ENCODE measurements at regions not wholly inside any gene's neighbourhood (a gene's known extent, or its start where the extent isn't known, plus 50 kb on each side); places are given as distances from the start of the nearest gene placed in this dataset.

- Histone ChIP-seq H3K23me2 (ENCODE audit: low read depth, low read length) (no peaks in the 10 kb centered on the region), H3K56ac (replicated peaks; ENCODE audit: insufficient read length, low read depth, low read length) (no peak overlapping the region), H2BK20ac (ENCODE audit: low read length) (no peak overlapping the region), H3K27ac (ENCODE audit: low read depth, low read length) (no peak overlapping the region), H2AFZ (ENCODE audit: low read length) (no peak overlapping the region), H2BK5ac (ENCODE audit: low read depth, low read length) (no peak overlapping the region), H3K79me1 (ENCODE audit: low read depth, low read length) (no peaks in the 10 kb centered on the region), H3K4me2 (ENCODE audit: insufficient read depth in 1 of 2, low read depth in 2 of 2, low read length in 2 of 2) (no peak overlapping the region), H3K14ac (ENCODE audit: insufficient read length) (no peak overlapping the region), H3K79me2 (ENCODE audit: control insufficient read depth in 1 of 2, insufficient read depth in 2 of 2, low read length in 2 of 2) (no peaks in the 10 kb centered on the region), H2BK15ac (ENCODE audit: low read length) (no peak overlapping the region), H4K91ac (replicated peaks; ENCODE audit: insufficient read length, low read length) (no peak overlapping the region), H4K20me1 (replicated peaks in 1 of 2; ENCODE audit: control insufficient read depth in 1 of 2, insufficient read depth in 2 of 2, low read length in 2 of 2) (no peaks in the 10 kb centered on the region), H4K8ac (ENCODE audit: extremely low read depth, insufficient read depth, low read length) (no peak overlapping the region), H3K4me3 (ENCODE audit: extremely low read depth in 1 of 4, insufficient read depth in 2 of 4, low read depth in 3 of 4, low read length in 4 of 4) (no peak overlapping the region), H2BK120ac (replicated peaks; ENCODE audit: low read depth, low read length) (no peak overlapping the region), H3K4ac (replicated peaks; ENCODE audit: insufficient read length, low read depth, low read length) (no peak overlapping the region), H4K5ac (ENCODE audit: insufficient read length, low read depth, low read length) (no peak overlapping the region), H3K36me3 (ENCODE audit: control insufficient read depth in 2 of 4, insufficient read depth in 4 of 4, low read length in 3 of 4) (no peaks in the 10 kb centered on the region), H2AK5ac (ENCODE audit: low read depth, low read length) (no peak overlapping the region), H3K18ac (ENCODE audit: extremely low read depth, low read length) (no peak overlapping the region), H3K4me1 (replicated peaks in 1 of 4; ENCODE audit: control insufficient read depth in 3 of 4, insufficient read depth in 4 of 4, low read length in 3 of 4) (no peaks in the 10 kb centered on the region), H3K9ac (replicated peaks in 1 of 4; ENCODE audit: extremely low read depth in 1 of 4, low read depth in 3 of 4, low read length in 3 of 4) (no peak overlapping the region), H2BK12ac (ENCODE audit: low read depth, low read length) (no peak overlapping the region), H3K27me3 (replicated peaks in 1 of 4; ENCODE audit: control insufficient read depth in 3 of 4, extremely low read depth in 1 of 4, insufficient read depth in 3 of 4, low read length in 3 of 4) (no peaks in the 10 kb centered on the region), H3K9me3 (ENCODE audit: insufficient read depth in 2 of 2, low read depth in 1 of 2, low read length in 1 of 2) (no peaks in the 10 kb centered on the region), H3K23ac (ENCODE audit: insufficient read length) (no peak overlapping the region)
- ChIA-PET CTCF (ENCODE audit: partially characterized antibody) (no interaction called here), POLR2A (ENCODE audit: partially characterized antibody) (no interaction called here)
- 57% methylated on average over 1 of the region's 1 CpG; no CpG with 5 or more reads in 1 of the 2 experiments for WGBS, 2 experiments (ENCODE audit: extremely low coverage in 1 of 2, insufficient coverage in 1 of 2, insufficient read length in 1 of 2, insufficient replicate concordance in 2 of 2, low coverage in 1 of 2, low lambda C conversion rate in 2 of 2, missing lambda C conversion rate in 1 of 2)
- FAIRE-seq = no peak
- DNase-seq (ENCODE audit: low read depth in 1 of 2, low spot score in 2 of 2) = no peak
- TF ChIP-seq SRF (IDR thresholded peaks at IDR 0.05; ENCODE audit: low read depth, low read length) (no peak), POU5F1 (IDR thresholded peaks at IDR 0.05; ENCODE audit: low read depth, low read length) (no peak), POLR2A (IDR thresholded peaks at IDR 0.05; ENCODE audit: control extremely low read depth in 1 of 2, low read depth in 2 of 2, low read length in 2 of 2) (no peak), TCF12 (IDR thresholded peaks at IDR 0.05; ENCODE audit: low read depth, low read length) (no peak), NANOG (IDR thresholded peaks at IDR 0.05; ENCODE audit: insufficient read depth, low read depth, low read length, poor library complexity, severe bottlenecking) (no peak), SP4 (IDR thresholded peaks at IDR 0.05; ENCODE audit: low read length) (no peak), KDM4A (IDR thresholded peaks at IDR 0.05; ENCODE audit: low read depth, low read length, severe bottlenecking) (no peak), CHD2 (IDR thresholded peaks at IDR 0.05; ENCODE audit: low read length) (no peak), E2F6 (IDR thresholded peaks at IDR 0.05) (no peak), CBX8 (IDR thresholded peaks at IDR 0.05; ENCODE audit: borderline replicate concordance, low read depth, low read length) (no peak), EP300 (IDR thresholded peaks at IDR 0.05; ENCODE audit: borderline replicate concordance in 1 of 2, low read depth in 2 of 2, low read length in 2 of 2) (no peak), MAX (IDR thresholded peaks at IDR 0.05) (no peak), SAP30 (IDR thresholded peaks at IDR 0.05; ENCODE audit: insufficient read depth, insufficient replicate concordance, low read length) (no peak), SIX5 (IDR thresholded peaks at IDR 0.05; ENCODE audit: low read depth, low read length) (no peak), HDAC6 (IDR thresholded peaks at IDR 0.05; ENCODE audit: low read depth, low read length) (no peak)
These were observed 275.3 kb upstream of the FGF13 start for GRCh38 chrX:138986866-138987265.
